C4-2B (cell line): ENCODE measurements at regions not wholly inside any gene's neighbourhood (a gene's known extent, or its start where the extent isn't known, plus 50 kb on each side); places are given as distances from the start of the nearest gene placed in this dataset.

Source experiments
- ZFX ChIP-seq: fragments of 450-650 bp; IDR thresholded peaks from 2 replicates; pipeline ENCODE4 v1.6.1; 2017
- TF ChIP-seq, protein P1 (sequence below): fragments of 450-650 bp; conservative IDR thresholded peaks from 2 replicates; pipeline ENCODE4 v1.5.1; 2017; ENCODE audit warnings: mild to moderate bottlenecking

DNA sequence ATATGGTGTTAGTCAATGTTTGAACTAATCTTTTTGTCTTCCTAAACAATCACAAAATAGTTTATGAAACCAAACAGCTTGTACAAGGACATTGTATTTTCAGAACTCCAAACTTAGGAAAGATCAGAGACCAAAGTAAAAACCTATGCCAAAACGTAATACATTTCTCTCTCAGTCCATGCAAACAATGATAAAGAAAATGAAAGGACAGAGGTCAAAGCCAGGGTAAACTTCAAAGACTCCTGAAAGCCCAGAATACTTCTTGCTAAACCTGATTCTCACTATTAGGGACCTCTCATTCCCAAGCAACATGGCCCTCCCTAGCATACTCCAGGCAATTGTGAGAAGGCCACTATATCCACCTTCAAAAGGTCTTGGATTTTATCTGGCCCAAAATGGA is 105.1 kb upstream of the GALNT5 start:
- TF ChIP-seq, protein P1, sequence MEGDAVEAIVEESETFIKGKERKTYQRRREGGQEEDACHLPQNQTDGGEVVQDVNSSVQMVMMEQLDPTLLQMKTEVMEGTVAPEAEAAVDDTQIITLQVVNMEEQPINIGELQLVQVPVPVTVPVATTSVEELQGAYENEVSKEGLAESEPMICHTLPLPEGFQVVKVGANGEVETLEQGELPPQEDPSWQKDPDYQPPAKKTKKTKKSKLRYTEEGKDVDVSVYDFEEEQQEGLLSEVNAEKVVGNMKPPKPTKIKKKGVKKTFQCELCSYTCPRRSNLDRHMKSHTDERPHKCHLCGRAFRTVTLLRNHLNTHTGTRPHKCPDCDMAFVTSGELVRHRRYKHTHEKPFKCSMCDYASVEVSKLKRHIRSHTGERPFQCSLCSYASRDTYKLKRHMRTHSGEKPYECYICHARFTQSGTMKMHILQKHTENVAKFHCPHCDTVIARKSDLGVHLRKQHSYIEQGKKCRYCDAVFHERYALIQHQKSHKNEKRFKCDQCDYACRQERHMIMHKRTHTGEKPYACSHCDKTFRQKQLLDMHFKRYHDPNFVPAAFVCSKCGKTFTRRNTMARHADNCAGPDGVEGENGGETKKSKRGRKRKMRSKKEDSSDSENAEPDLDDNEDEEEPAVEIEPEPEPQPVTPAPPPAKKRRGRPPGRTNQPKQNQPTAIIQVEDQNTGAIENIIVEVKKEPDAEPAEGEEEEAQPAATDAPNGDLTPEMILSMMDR, result no peak
- TF ChIP-seq ZFX, result no peak
